Right cardiac atrium (tissue), 5 donors: ENCODE measurements at regions not wholly inside any gene's neighbourhood (a gene's known extent, or its start where the extent isn't known, plus 50 kb on each side); places are given as distances from the start of the nearest gene placed in this dataset.
"Not testable (repeated sequence)": the region's sequence is repeated elsewhere in the genome, so short reads cannot be mapped to it uniquely, and the experiment has no call there.

Experiments
- ATAC-seq, 2 donors: fragments of 200-7000 bp; cut with Tn5 transposase; one replicate each; pipeline versions ENCODE4 v1.8.0 to v1.9.1; 2020; ENCODE audit warnings: moderate library complexity in 2 of 2, mild to moderate bottlenecking in 1 of 2
- DNase-seq, 3 donors: peaks; one replicate each; pipeline ENCODE4 v3.0.0-alpha.2; 2020
- H3K27ac ChIP-seq: one replicate; pipeline ENCODE4 v1.5.1; 2013; ENCODE audit warnings: mild to moderate bottlenecking, low read length, control low read depth, moderate library complexity
- H3K27me3 ChIP-seq: one replicate; pipeline ENCODE4 v1.6.1; 2013; ENCODE audit not compliant: control insufficient read depth, insufficient read depth
- H3K4me1 ChIP-seq: one replicate; pipeline ENCODE4 v1.6.1; 2013; ENCODE audit warnings: low read length; ENCODE audit not compliant: control insufficient read depth, insufficient read depth
- H3K4me3 ChIP-seq: one replicate; pipeline ENCODE4 v1.5.1; 2013; ENCODE audit warnings: low read length, control low read depth
- H3K9me3 ChIP-seq: one replicate; pipeline ENCODE4 v1.6.1; 2013; ENCODE audit warnings: low read length; ENCODE audit not compliant: control insufficient read depth
- WGBS: extraction: QIAGEN DNeasy Blood & Tissue Kit; methylation state at CpG from one replicate; pipeline ENCODE4 v1.1.7; 2013; 5-methylcytosine and 5-hydroxymethylcytosine counted together
- intact Hi-C, 4 donors: fragments of 100-400 bp; cut with DNase I; formaldehyde crosslinking; loops; one replicate each; pipeline versions ENCODE4 v1.11.0 to v1.14.0; 2022 to 2023
- donor health status: healthy with polysubstance abuse.
- donor health status: DM: no; HTN: yes; CAD: no.
- donor health status: DM: no; HTN: no; CAD: no.
- donor health status: DM: no; HTN: yes; CAD: no; lungs with severe emphysema.
- donor health status: DM: yes; HTN: yes; CAD: no.

GRCh38 chr3:177460047-177460446 is 262.8 kb upstream of the TBL1XR1 start:
- intact Hi-C loops = loop anchor here in 1 of 4 donors (10.0 kb wide), 1 partner anchor 95 kb away; no protein-coding TSS in a partner anchor
- H3K4me1 ChIP-seq = peaks cover 9% of the 10 kb centered on the region
- WGBS = 21% methylated on average over 7 of the region's 7 CpGs
- no peak for DNase-seq
- H3K9me3 ChIP-seq = no peaks in the 10 kb centered on the region
- H3K27ac ChIP-seq = peak overlapping the region; percentile 84
- no peak for ATAC-seq
- no peaks in the 10 kb centered on the region for H3K27me3 ChIP-seq
- no peak overlapping the region for H3K4me3 ChIP-seq

- Histone ChIP-seq H3K27me3 (no peaks in the 10 kb centered on the region), H3K27ac (no peak overlapping the region), H3K9me3 (no peaks in the 10 kb centered on the region), H3K4me3 (no peak overlapping the region), H3K4me1 (peaks cover 9% of the 10 kb centered on the region)
- ATAC-seq = no peak
- no peak for DNase-seq
- intact Hi-C loops = loop anchor here in 1 of 4 donors (10.0 kb wide), 1 partner anchor 97 kb away; no protein-coding TSS in a partner anchor
- 87% methylated on average over 3 of the region's 3 CpGs for WGBS
These were observed 264.5 kb upstream of the TBL1XR1 start for GRCh38 chr3:177461765-177462164.

- not testable (repeated sequence) for H3K4me3 ChIP-seq, ATAC-seq, H3K27me3 ChIP-seq, H3K9me3 ChIP-seq, DNase-seq, H3K27ac ChIP-seq
- H3K4me1 ChIP-seq = peaks cover 12% of the 10 kb centered on the region
- intact Hi-C loops = loop anchor here in 1 of 4 donors (10.0 kb wide), 1 partner anchor 99 kb away; no protein-coding TSS in a partner anchor
- WGBS = 84% methylated on average over 2 of the region's 2 CpGs
These were observed 266.1 kb upstream of the TBL1XR1 start for GRCh38 chr3:177463341-177463740.

- ATAC-seq (no peak), DNase-seq (no peak)
- peak overlapping the region; percentile 14 for H3K27ac ChIP-seq
- WGBS = 66% methylated on average over 6 of the region's 6 CpGs
- intact Hi-C loops = loop anchor here in 1 of 4 donors (10.0 kb wide), 1 partner anchor 99 kb away; no protein-coding TSS in a partner anchor
- no peaks in the 10 kb centered on the region for H3K9me3 ChIP-seq
- peaks cover 12% of the 10 kb centered on the region for H3K4me1 ChIP-seq
- H3K4me3 ChIP-seq = no peak overlapping the region
- no peaks in the 10 kb centered on the region for H3K27me3 ChIP-seq
These were observed 266.6 kb upstream of the TBL1XR1 start for GRCh38 chr3:177463863-177464262.

GRCh38 chr3:177464392-177465256 is 267.3 kb upstream of the TBL1XR1 start:
- Histone ChIP-seq H3K4me1 (peaks cover 9% of the 10 kb centered on the region), H3K4me3 (no peak overlapping the region), H3K9me3 (no peaks in the 10 kb centered on the region), H3K27ac (no peak overlapping the region), H3K27me3 (no peaks in the 10 kb centered on the region)
- DNase-seq (no peak), ATAC-seq (no peak)
- 70% methylated on average over 5 of the region's 5 CpGs for WGBS
- intact Hi-C loops = loop anchor here in 1 of 4 donors (10.0 kb wide), 1 partner anchor 100 kb away; no protein-coding TSS in a partner anchor

GRCh38 chr3:177465257-177465642 is 268.0 kb upstream of the TBL1XR1 start:
- peak; percentile 47 to 91 (median 68) for DNase-seq
- intact Hi-C loops = loop anchor here in 1 of 4 donors (10.0 kb wide), 1 partner anchor 100 kb away; no protein-coding TSS in a partner anchor

GRCh38 chr3:177466074-177466473 is 268.8 kb upstream of the TBL1XR1 start:
- no peak overlapping the region for H3K4me3 ChIP-seq
- H3K4me1 ChIP-seq = peaks cover 7% of the 10 kb centered on the region
- no peak for ATAC-seq
- no peak for DNase-seq
- no peaks in the 10 kb centered on the region for H3K27me3 ChIP-seq
- WGBS = 76% methylated on average over 4 of the region's 4 CpGs
- no peak overlapping the region for H3K27ac ChIP-seq
- intact Hi-C loops = loop anchor here in 1 of 4 donors (10.0 kb wide), 1 partner anchor 101 kb away; no protein-coding TSS in a partner anchor
- no peaks in the 10 kb centered on the region for H3K9me3 ChIP-seq

More at GRCh38 chr3:177465257-177465642, 268.0 kb upstream of the TBL1XR1 start:
- H3K4me1 ChIP-seq = peaks cover 7% of the 10 kb centered on the region
- ATAC-seq = peak; percentile 74 to 85
- no peaks in the 10 kb centered on the region for H3K27me3 ChIP-seq
- no peaks in the 10 kb centered on the region for H3K9me3 ChIP-seq
- WGBS = 70% methylated on average over 4 of the region's 4 CpGs
- H3K27ac ChIP-seq = no peak overlapping the region
- H3K4me3 ChIP-seq = no peak overlapping the region

GRCh38 chr3:177466622-177467021 is 269.3 kb upstream of the TBL1XR1 start:
- not testable (repeated sequence) for ATAC-seq, H3K27me3 ChIP-seq, H3K4me1 ChIP-seq, H3K4me3 ChIP-seq, H3K27ac ChIP-seq, H3K9me3 ChIP-seq, DNase-seq
- WGBS = 97% methylated on average over 5 of the region's 5 CpGs
- intact Hi-C loops = loop anchor here in 1 of 4 donors (10.0 kb wide), 1 partner anchor 102 kb away; no protein-coding TSS in a partner anchor

GRCh38 chr3:177467247-177467985 is 270.1 kb upstream of the TBL1XR1 start:
- no peak overlapping the region for H3K4me3 ChIP-seq
- 94% methylated on average over 5 of the region's 5 CpGs for WGBS
- no peak overlapping the region for H3K27ac ChIP-seq
- H3K9me3 ChIP-seq = no peaks in the 10 kb centered on the region
- H3K4me1 ChIP-seq = peaks cover 7% of the 10 kb centered on the region
- intact Hi-C loops = loop anchor here in 1 of 4 donors (10.0 kb wide), 1 partner anchor 103 kb away; no protein-coding TSS in a partner anchor
- no peak for ATAC-seq
- no peak for DNase-seq
- no peaks in the 10 kb centered on the region for H3K27me3 ChIP-seq

- no peak overlapping the region for H3K4me3 ChIP-seq
- peaks cover 7% of the 10 kb centered on the region for H3K4me1 ChIP-seq
- ATAC-seq = peak; percentile 73 to 84
- DNase-seq = peak; percentile 68 to 89 (median 70)
- no peaks in the 10 kb centered on the region for H3K9me3 ChIP-seq
- no peak overlapping the region for H3K27ac ChIP-seq
- intact Hi-C loops = loop anchor here in 1 of 4 donors (10.0 kb wide), 1 partner anchor 104 kb away; no protein-coding TSS in a partner anchor
- no peaks in the 10 kb centered on the region for H3K27me3 ChIP-seq
These were observed 271.0 kb upstream of the TBL1XR1 start for GRCh38 chr3:177468331-177468730.
